ENCODE measurements at regions not wholly inside any gene's neighbourhood (a gene's known extent, or its start where the extent isn't known, plus 50 kb on each side); places are given as distances from the start of the nearest gene placed in this dataset.

- TF ChIP-seq ZNF8 (CRISPR knock-in tag; IDR thresholded peaks at IDR 0.05) (no peak), RARB (CRISPR knock-in tag; IDR thresholded peaks at IDR 0.05) (no peak), ZFP3 (CRISPR knock-in tag; IDR thresholded peaks at IDR 0.05) (no peak), TSHZ2 (CRISPR knock-in tag; IDR thresholded peaks at IDR 0.05) (no peak), CREB5 (CRISPR knock-in tag; IDR thresholded peaks at IDR 0.05; ENCODE audit: low read depth) (no peak), BACH2 (CRISPR knock-in tag; IDR thresholded peaks at IDR 0.05; ENCODE audit: borderline replicate concordance) (no peak), CSDC2 (CRISPR knock-in tag; IDR thresholded peaks at IDR 0.05) (no peak), POU6F1 (CRISPR knock-in tag; IDR thresholded peaks at IDR 0.05; ENCODE audit: borderline replicate concordance, low read depth) (no peak), ZC3H10 (CRISPR knock-in tag; IDR thresholded peaks at IDR 0.05) (no peak), CSRNP3 (CRISPR knock-in tag; IDR thresholded peaks at IDR 0.05) (no peak), TCF4 (CRISPR knock-in tag; IDR thresholded peaks at IDR 0.05; ENCODE audit: borderline replicate concordance) (no peak), GLIS3 (CRISPR knock-in tag; IDR thresholded peaks at IDR 0.05) (no peak), TOX (CRISPR knock-in tag; IDR thresholded peaks at IDR 0.05; ENCODE audit: borderline replicate concordance) (no peak), SNAI2 (CRISPR knock-in tag; IDR thresholded peaks at IDR 0.05) (no peak), OSR1 (CRISPR knock-in tag; IDR thresholded peaks at IDR 0.05) (no peak)
- ATAC-seq = no peak
Observed at GRCh38 chr17:34075076-34075475, 180.0 kb upstream of the CCL2 start.

GRCh38 chr17:34076743-34077631 is 178.1 kb upstream of the CCL2 start:
- TF ChIP-seq ZNF565 (CRISPR knock-in tag; conservative IDR thresholded peaks at IDR 0.05; ENCODE audit: low read depth) (no peak), GLIS3 (CRISPR knock-in tag; IDR thresholded peaks at IDR 0.05) (no peak), ZNF70 (CRISPR knock-in tag; IDR thresholded peaks at IDR 0.05) (no peak), CSRNP3 (CRISPR knock-in tag; IDR thresholded peaks at IDR 0.05) (no peak), CREB5 (CRISPR knock-in tag; IDR thresholded peaks at IDR 0.05; ENCODE audit: low read depth) (no peak), RARB (CRISPR knock-in tag; IDR thresholded peaks at IDR 0.05) (no peak)
- no peak for ATAC-seq

GRCh38 chr17:34081269-34081668 is 173.8 kb upstream of the CCL2 start:
- TF ChIP-seq CSDC2 (CRISPR knock-in tag; IDR thresholded peaks at IDR 0.05) (no peak), POU6F1 (CRISPR knock-in tag; IDR thresholded peaks at IDR 0.05; ENCODE audit: borderline replicate concordance, low read depth) (no peak), ZC3H10 (CRISPR knock-in tag; IDR thresholded peaks at IDR 0.05) (no peak), ISL1 (CRISPR knock-in tag; IDR thresholded peaks at IDR 0.05) (no peak), TOX (CRISPR knock-in tag; IDR thresholded peaks at IDR 0.05; ENCODE audit: borderline replicate concordance) (no peak), CREB5 (CRISPR knock-in tag; IDR thresholded peaks at IDR 0.05; ENCODE audit: low read depth) (no peak), ZNF70 (CRISPR knock-in tag; IDR thresholded peaks at IDR 0.05) (no peak), SNAI2 (CRISPR knock-in tag; IDR thresholded peaks at IDR 0.05) (no peak), GLIS3 (CRISPR knock-in tag; IDR thresholded peaks at IDR 0.05) (no peak)

More at GRCh38 chr17:34081269-34081668, 173.8 kb upstream of the CCL2 start:
- no peak for ATAC-seq
